ENCODE measurements at regions not wholly inside any gene's neighbourhood (a gene's known extent, or its start where the extent isn't known, plus 50 kb on each side); places are given as distances from the start of the nearest gene placed in this dataset.

GRCh38 chr3:87805670-87806069 lies 253.1 kb downstream of the CGGBP1 start:
- TF ChIP-seq EZH2phosphoT487 (IDR thresholded peaks at IDR 0.05; ENCODE audit: borderline replicate concordance): no peak
- no peak for TF ChIP-seq CTCF (conservative IDR thresholded peaks at IDR 0.05; ENCODE audit: low read length)
